ENCODE measurements at regions not wholly inside any gene's neighbourhood (a gene's known extent, or its start where the extent isn't known, plus 50 kb on each side); places are given as distances from the start of the nearest gene placed in this dataset.

DNA sequence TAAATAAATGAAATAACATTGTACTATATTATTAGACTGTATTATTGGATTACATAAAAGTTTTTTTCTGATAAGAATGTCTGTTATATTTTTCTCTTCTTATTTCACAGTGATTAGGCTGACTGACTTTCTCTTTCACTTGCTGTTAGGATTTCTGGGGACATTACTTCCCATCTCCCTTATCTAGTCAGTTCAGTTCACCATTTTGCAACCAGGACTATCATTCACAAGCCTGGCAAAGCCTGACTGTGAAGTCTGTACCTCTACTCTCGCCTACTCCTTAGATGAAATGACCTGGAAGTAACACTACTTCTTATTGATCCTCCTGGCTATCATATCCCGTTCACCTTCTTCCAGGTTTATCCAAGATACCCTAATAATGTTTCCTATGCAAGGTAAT, 676.6 kb downstream of the USP25 start:
- no peaks in the 10 kb centered on the region for H3K4me1 ChIP-seq (ENCODE audit: control insufficient read depth in 1 of 2, insufficient read depth in 2 of 2, low read length in 2 of 2)
- H3K36me3 ChIP-seq (ENCODE audit: control insufficient read depth in 1 of 2, insufficient read depth in 2 of 2, low read length in 2 of 2), result no peaks in the 10 kb centered on the region
- no peaks in the 10 kb centered on the region for H3K27me3 ChIP-seq (ENCODE audit: low read depth, low read length)
- H3K4me3 ChIP-seq (ENCODE audit: low read depth in 1 of 2, low read length in 2 of 2), result no peak overlapping the region
- H3K9me3 ChIP-seq (ENCODE audit: control insufficient read depth in 1 of 2, low read length in 2 of 2), result no peaks in the 10 kb centered on the region
- H3K27ac ChIP-seq (ENCODE audit: low read length), result no peak overlapping the region

DNA sequence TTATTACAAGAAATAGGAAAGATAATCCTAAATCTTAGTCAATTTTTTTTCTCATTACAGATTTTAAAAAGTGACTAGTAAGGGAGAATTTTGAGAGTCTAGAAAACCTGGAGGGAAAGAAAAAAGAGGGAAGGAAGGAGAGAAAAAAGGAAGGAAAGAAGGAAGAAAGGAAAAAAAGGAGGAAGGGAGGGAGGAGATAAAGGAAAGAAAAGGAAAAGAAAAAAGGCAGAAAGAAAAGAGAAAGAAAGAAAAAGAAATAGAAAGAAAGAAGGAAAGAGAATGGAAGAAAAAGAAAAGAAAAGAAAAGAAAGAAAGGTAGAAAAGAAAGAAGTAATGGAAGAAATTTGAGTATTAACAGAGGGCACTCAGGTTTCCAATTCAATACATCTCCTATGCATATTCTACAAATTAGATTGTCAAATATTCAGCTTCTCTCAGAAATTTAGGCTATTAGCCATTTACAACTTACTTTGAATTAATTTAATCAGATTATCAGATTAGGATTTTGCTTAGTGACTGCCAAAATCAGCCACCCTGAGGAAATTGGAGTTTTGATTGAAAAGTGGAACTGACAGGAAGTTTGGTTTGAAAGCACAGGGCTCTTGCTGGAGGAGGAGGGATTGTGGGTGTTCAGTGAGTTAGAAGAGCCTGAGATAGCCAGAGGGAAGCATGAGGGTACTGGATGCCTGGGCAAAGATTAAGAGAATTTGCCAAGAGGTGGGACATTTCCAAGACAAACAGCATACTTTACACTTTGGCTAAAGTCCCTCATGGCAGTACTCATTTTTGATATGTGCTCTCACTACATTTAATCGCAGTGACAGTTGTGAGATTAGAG, 677.8 kb downstream of the USP25 start:
- H3K36me3 ChIP-seq (ENCODE audit: control insufficient read depth in 1 of 2, insufficient read depth in 2 of 2, low read length in 2 of 2), result no peaks in the 10 kb centered on the region
- H3K4me1 ChIP-seq (ENCODE audit: control insufficient read depth in 1 of 2, insufficient read depth in 2 of 2, low read length in 2 of 2), result no peaks in the 10 kb centered on the region
- H3K4me3 ChIP-seq (ENCODE audit: low read depth in 1 of 2, low read length in 2 of 2), result no peak overlapping the region
- no peaks in the 10 kb centered on the region for H3K27me3 ChIP-seq (ENCODE audit: low read depth, low read length)
- H3K27ac ChIP-seq (ENCODE audit: low read length), result no peak overlapping the region
- no peaks in the 10 kb centered on the region for H3K9me3 ChIP-seq (ENCODE audit: control insufficient read depth in 1 of 2, low read length in 2 of 2)

DNA sequence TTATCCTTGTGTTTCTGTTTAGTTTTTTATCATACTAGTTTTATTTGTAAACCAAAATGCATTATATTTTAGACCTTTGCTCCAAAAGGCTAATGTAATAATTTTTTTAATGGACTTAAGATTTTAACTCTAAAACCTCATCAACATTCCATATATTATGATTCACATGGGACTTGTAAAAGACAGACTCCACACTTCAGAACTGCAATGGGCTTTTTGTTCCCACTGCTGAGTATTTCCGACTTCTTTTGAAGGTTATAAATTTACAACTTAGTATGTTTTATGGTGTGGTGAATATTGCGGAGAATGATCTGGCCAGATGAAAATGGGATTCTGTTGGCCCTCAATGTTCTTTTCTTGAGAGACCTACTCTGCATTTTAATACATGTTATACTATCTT, 678.5 kb downstream of the USP25 start:
- Histone ChIP-seq H3K9me3 (ENCODE audit: control insufficient read depth in 1 of 2, low read length in 2 of 2) (no peaks in the 10 kb centered on the region), H3K27me3 (ENCODE audit: low read depth, low read length) (no peaks in the 10 kb centered on the region), H3K27ac (ENCODE audit: low read length) (no peak overlapping the region), H3K36me3 (ENCODE audit: control insufficient read depth in 1 of 2, insufficient read depth in 2 of 2, low read length in 2 of 2) (no peaks in the 10 kb centered on the region), H3K4me3 (ENCODE audit: low read depth in 1 of 2, low read length in 2 of 2) (no peak overlapping the region), H3K4me1 (ENCODE audit: control insufficient read depth in 1 of 2, insufficient read depth in 2 of 2, low read length in 2 of 2) (no peaks in the 10 kb centered on the region)

DNA sequence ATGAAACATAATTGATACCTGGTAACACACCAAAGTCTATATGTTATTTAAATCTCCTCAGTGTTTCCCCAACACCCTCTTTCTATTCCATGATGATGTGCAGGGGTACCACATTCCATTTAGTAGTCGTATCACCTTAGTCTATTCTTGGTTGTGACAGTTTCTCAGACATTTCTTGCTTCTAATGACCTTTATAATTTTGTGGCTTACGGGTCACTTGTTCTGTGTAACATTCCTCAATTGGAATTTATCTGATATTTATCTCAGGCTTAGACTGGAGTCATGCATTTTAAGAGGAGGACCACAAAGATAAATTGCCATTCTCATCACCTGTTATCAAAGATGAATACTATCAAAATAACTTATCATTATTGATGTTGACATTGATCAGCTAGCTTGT, 679.6 kb downstream of the USP25 start:
- Histone ChIP-seq H3K36me3 (ENCODE audit: control insufficient read depth in 1 of 2, insufficient read depth in 2 of 2, low read length in 2 of 2) (no peaks in the 10 kb centered on the region), H3K27me3 (ENCODE audit: low read depth, low read length) (no peaks in the 10 kb centered on the region), H3K4me1 (ENCODE audit: control insufficient read depth in 1 of 2, insufficient read depth in 2 of 2, low read length in 2 of 2) (no peaks in the 10 kb centered on the region), H3K9me3 (ENCODE audit: control insufficient read depth in 1 of 2, low read length in 2 of 2) (no peaks in the 10 kb centered on the region), H3K27ac (ENCODE audit: low read length) (no peak overlapping the region), H3K4me3 (ENCODE audit: low read depth in 1 of 2, low read length in 2 of 2) (no peak overlapping the region)

DNA sequence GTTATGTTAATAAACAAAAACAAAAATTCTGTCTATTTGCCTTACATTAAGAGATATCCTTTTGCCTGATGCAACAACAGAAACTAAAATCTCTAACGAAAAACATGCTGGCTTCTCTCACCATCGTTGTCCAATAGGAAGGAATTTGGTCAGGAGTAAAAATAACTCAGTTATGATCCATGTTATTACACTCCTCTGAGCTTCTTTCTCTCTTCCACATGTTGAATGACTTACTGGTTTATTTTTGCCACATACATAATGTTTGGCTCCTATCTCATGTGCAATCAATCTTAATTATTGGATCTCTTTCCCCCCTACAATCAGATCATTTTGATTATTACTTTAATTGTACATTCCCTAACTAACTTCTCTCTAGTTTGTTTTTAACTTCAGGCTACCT, 688.4 kb downstream of the USP25 start:
- H3K27ac ChIP-seq (ENCODE audit: low read length), result no peak overlapping the region

DNA sequence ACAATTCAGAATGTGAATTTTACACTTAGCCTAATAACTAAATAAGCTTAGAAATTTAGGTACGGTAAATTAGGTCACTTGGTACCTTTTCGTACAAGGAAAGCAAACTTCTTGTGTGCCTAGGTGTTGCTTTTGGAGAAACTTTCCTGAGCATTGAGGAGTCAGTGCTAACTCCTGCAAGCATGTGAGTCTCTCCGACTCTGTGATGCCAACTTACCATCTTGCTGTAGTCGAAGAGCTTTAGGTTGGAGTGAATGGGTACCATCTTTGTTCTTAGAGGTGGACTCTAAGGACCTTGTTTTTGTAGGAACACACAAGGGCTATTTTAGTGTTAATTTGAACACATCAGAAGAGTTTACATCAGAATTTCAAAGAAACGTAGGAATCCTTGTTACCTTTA, 688.9 kb downstream of the USP25 start:
- H3K27me3 ChIP-seq (ENCODE audit: low read depth, low read length), result no peaks in the 10 kb centered on the region
- peak overlapping the region in 1 of 2 donors; percentile 49 for H3K4me3 ChIP-seq (ENCODE audit: low read depth in 1 of 2, low read length in 2 of 2)
- no peaks in the 10 kb centered on the region for H3K9me3 ChIP-seq (ENCODE audit: control insufficient read depth in 1 of 2, low read length in 2 of 2)
- H3K27ac ChIP-seq (ENCODE audit: low read length), result peak overlapping the region; percentile 10
- peaks cover 0 to 10% of the 10 kb centered on the region in 2 donors for H3K4me1 ChIP-seq (ENCODE audit: control insufficient read depth in 1 of 2, insufficient read depth in 2 of 2, low read length in 2 of 2)
- no peaks in the 10 kb centered on the region for H3K36me3 ChIP-seq (ENCODE audit: control insufficient read depth in 1 of 2, insufficient read depth in 2 of 2, low read length in 2 of 2)

More for the DNA sequence above, 688.4 kb downstream of the USP25 start:
- Histone ChIP-seq H3K9me3 (ENCODE audit: control insufficient read depth in 1 of 2, low read length in 2 of 2) (no peaks in the 10 kb centered on the region), H3K4me1 (ENCODE audit: control insufficient read depth in 1 of 2, insufficient read depth in 2 of 2, low read length in 2 of 2) (peaks cover 0 to 10% of the 10 kb centered on the region in 2 donors), H3K4me3 (ENCODE audit: low read depth in 1 of 2, low read length in 2 of 2) (no peak overlapping the region), H3K27me3 (ENCODE audit: low read depth, low read length) (no peaks in the 10 kb centered on the region), H3K36me3 (ENCODE audit: control insufficient read depth in 1 of 2, insufficient read depth in 2 of 2, low read length in 2 of 2) (no peaks in the 10 kb centered on the region)

DNA sequence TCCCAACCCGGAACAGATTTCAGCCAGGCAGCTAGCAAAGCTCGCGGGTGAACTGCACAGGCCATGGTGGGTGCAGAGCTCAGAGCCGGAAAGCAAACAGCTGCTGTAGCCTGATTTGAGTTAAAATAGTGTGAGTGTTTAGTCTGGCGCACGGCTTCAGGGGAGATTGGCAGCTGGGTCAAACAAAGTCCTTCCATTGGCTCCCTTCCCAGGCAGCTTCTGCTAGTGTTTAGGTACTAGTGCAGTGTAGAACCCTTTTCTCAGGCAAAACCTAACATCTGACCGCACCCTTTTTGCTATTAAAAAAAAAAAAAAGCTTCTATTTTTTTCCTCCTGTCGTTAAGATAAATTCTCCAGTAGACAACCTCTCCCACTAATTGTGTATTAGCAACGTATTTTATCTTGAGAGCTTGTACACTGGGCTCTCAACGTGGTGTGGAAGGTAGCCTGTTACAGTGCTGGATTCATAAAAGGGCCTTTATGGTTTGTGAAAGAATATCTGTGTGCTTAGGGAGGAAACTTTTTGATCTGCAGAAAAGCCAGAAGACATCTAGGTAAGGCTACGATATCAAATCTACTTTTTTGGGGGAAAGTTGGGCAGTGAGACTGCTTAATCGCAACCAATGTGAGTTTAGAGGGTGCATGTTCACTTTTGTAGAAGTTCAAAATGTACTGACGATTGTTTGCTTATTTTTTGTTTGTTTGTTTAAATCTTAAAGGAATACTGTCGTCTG, 689.6 kb downstream of the USP25 start:
- peak overlapping the region; percentile 49 to 54 for H3K4me3 ChIP-seq (ENCODE audit: low read depth in 1 of 2, low read length in 2 of 2)
- no peaks in the 10 kb centered on the region for H3K27me3 ChIP-seq (ENCODE audit: low read depth, low read length)
- peaks cover 0 to 10% of the 10 kb centered on the region in 2 donors for H3K4me1 ChIP-seq (ENCODE audit: control insufficient read depth in 1 of 2, insufficient read depth in 2 of 2, low read length in 2 of 2)
- peak overlapping the region; percentile 10 for H3K27ac ChIP-seq (ENCODE audit: low read length)
- H3K36me3 ChIP-seq (ENCODE audit: control insufficient read depth in 1 of 2, insufficient read depth in 2 of 2, low read length in 2 of 2), result no peaks in the 10 kb centered on the region
- H3K9me3 ChIP-seq (ENCODE audit: control insufficient read depth in 1 of 2, low read length in 2 of 2), result no peaks in the 10 kb centered on the region

DNA sequence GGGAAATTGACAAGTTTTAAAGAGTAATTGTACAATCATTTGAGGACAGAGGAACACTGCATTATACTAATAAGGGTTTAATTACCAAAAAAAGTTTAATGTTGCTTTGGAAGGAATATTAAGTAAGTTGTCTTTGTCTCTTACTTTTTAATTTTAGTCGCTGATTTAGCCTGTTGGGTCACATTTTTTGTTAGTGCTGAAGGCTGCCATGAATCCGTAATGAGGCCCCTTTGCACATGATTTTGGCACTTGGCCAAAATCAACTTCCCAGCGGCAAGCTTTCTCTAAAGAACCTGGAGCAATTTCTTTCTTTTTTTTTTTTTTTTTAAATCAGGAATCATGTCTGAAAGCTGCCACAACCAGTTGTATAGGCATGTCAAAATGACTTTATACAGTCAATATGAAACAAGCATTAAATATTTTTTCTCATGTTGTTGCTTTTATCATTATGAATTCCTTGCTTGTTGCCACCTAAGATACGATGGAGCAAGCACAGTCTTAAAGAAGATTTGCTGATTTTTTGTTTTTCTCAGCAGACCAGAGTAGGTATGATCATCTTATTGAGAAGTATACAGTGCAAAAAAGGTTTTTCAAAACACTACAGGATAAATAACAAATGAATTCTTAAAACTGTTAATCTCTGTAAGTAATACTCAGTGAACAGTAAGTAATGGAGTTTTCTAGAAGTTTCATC, 690.4 kb downstream of the USP25 start:
- H3K36me3 ChIP-seq (ENCODE audit: control insufficient read depth in 1 of 2, insufficient read depth in 2 of 2, low read length in 2 of 2), result no peaks in the 10 kb centered on the region
- H3K27ac ChIP-seq (ENCODE audit: low read length), result peak overlapping the region; percentile 10
- H3K4me3 ChIP-seq (ENCODE audit: low read depth in 1 of 2, low read length in 2 of 2), result peak overlapping the region; percentile 49 to 54
- peaks cover 0 to 10% of the 10 kb centered on the region in 2 donors for H3K4me1 ChIP-seq (ENCODE audit: control insufficient read depth in 1 of 2, insufficient read depth in 2 of 2, low read length in 2 of 2)
- H3K9me3 ChIP-seq (ENCODE audit: control insufficient read depth in 1 of 2, low read length in 2 of 2), result no peaks in the 10 kb centered on the region
- H3K27me3 ChIP-seq (ENCODE audit: low read depth, low read length), result no peaks in the 10 kb centered on the region

DNA sequence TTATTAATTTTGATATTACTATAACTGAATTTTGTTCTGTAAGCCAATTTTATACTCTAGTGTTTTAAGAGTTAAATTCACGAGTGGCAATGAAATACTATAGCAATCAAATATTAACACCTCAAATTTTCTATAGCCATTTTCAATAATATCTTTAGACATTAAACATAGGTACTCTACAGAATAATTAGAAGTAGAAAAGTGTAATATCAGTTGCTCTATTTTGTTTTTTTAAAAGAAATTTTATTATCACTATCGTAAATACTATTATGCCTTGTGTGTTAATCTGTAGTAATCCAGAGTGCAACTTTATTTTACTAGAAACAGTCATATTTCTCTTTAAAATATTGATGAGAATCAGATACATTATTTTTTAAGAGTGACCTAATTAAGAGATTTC, 691.2 kb downstream of the USP25 start:
- no peaks in the 10 kb centered on the region for H3K27me3 ChIP-seq (ENCODE audit: low read depth, low read length)
- peaks cover 0 to 10% of the 10 kb centered on the region in 2 donors for H3K4me1 ChIP-seq (ENCODE audit: control insufficient read depth in 1 of 2, insufficient read depth in 2 of 2, low read length in 2 of 2)
- peak overlapping the region; percentile 1 to 54 for H3K4me3 ChIP-seq (ENCODE audit: low read depth in 1 of 2, low read length in 2 of 2)
- H3K9me3 ChIP-seq (ENCODE audit: control insufficient read depth in 1 of 2, low read length in 2 of 2), result no peaks in the 10 kb centered on the region
- H3K36me3 ChIP-seq (ENCODE audit: control insufficient read depth in 1 of 2, insufficient read depth in 2 of 2, low read length in 2 of 2), result no peaks in the 10 kb centered on the region
- peak overlapping the region; percentile 10 for H3K27ac ChIP-seq (ENCODE audit: low read length)

DNA sequence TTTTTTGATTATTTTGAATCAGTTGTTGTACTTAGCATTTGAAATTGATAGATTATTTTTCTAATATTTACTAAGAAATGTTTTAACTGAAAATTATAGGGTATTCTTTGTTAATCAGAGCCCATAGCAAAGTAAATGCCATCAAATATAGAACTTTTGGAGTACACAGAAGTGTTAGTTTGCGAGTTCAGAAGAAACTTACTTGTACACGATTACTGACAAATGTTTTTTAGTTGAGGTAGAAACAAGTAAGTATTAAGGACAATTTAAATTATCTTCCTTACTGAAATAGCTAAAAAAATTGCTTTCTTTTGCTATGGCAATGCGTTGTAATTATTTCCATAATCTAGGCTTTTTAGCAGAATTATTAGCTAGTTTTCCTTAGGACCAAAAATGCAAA, 692.2 kb downstream of the USP25 start:
- H3K9me3 ChIP-seq (ENCODE audit: control insufficient read depth in 1 of 2, low read length in 2 of 2), result no peaks in the 10 kb centered on the region
- no peaks in the 10 kb centered on the region for H3K36me3 ChIP-seq (ENCODE audit: control insufficient read depth in 1 of 2, insufficient read depth in 2 of 2, low read length in 2 of 2)
- H3K4me1 ChIP-seq (ENCODE audit: control insufficient read depth in 1 of 2, insufficient read depth in 2 of 2, low read length in 2 of 2), result peaks cover 0 to 10% of the 10 kb centered on the region in 2 donors
- no peak overlapping the region for H3K4me3 ChIP-seq (ENCODE audit: low read depth in 1 of 2, low read length in 2 of 2)
- H3K27ac ChIP-seq (ENCODE audit: low read length), result no peak overlapping the region
- no peaks in the 10 kb centered on the region for H3K27me3 ChIP-seq (ENCODE audit: low read depth, low read length)

DNA sequence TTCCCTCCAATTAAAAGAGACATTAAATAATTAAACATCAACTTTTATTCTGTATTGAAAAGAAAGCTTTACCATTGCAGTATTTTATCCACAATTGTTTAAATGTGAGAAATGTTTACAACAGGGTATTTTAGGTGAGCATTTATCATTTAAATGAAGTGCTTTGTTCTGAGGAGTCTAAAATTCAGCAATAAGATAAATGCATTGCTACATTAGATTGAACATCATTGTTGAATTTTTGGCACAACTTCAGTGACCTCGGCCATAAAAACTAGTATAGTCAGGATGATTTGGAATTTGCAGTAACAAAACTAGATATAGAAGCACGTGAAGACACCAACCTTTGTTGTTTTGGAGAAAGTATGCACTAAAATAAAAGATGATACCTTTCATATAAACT, 692.9 kb downstream of the USP25 start:
- Histone ChIP-seq H3K36me3 (ENCODE audit: control insufficient read depth in 1 of 2, insufficient read depth in 2 of 2, low read length in 2 of 2) (no peaks in the 10 kb centered on the region), H3K4me1 (ENCODE audit: control insufficient read depth in 1 of 2, insufficient read depth in 2 of 2, low read length in 2 of 2) (peaks cover 0 to 10% of the 10 kb centered on the region in 2 donors), H3K4me3 (ENCODE audit: low read depth in 1 of 2, low read length in 2 of 2) (no peak overlapping the region), H3K27ac (ENCODE audit: low read length) (no peak overlapping the region), H3K9me3 (ENCODE audit: control insufficient read depth in 1 of 2, low read length in 2 of 2) (no peaks in the 10 kb centered on the region), H3K27me3 (ENCODE audit: low read depth, low read length) (no peaks in the 10 kb centered on the region)

Measured in muscle layer of duodenum (tissue), 2 donors.